ENCODE measurements at regions not wholly inside any gene's neighbourhood (a gene's known extent, or its start where the extent isn't known, plus 50 kb on each side); places are given as distances from the start of the nearest gene placed in this dataset.

DNA sequence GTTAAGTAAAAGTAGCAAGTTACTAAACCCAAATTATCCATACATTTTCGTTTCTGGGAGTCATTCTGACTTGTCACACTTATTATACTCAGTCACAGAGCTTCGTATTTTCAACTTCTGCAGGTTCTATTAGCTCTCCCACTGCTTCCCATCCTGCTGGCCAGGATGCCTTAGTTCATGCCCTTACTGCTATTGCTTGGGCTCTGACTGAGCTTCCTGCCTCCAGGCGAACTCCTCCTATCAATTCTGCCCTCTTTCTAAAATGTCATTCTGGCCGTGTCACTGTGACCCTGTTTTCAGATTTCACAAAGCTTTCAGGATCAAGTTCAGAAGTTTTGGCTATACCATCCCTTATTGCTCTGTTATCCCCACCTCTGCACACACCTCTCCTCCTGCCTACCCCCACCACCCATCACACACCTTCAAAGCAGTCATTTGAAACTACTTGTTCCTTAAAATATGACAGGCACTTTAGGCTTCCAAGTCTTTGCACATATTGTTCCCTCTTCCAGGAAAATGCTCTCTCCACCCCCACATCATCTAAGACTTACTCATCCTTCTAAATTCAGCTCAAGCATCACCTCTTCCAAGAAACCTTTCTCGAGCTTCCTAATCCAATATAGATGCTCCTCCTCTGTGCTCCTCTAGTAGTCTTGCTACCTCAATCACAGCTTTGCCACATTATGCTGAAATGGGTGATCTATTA lies 278.0 kb downstream of the BRINP2 start:
- Histone ChIP-seq H3K9ac (ENCODE audit: low read depth, low read length) (no peak overlapping the region), H3K27me3 (ENCODE audit: control insufficient read depth, insufficient read depth, low read length) (peaks cover 4% of the 10 kb centered on the region), H3K36me3 (ENCODE audit: insufficient read depth, low read length) (no peaks in the 10 kb centered on the region), H3K4me2 (ENCODE audit: low read length) (no peak overlapping the region), H3K9me3 (replicated peaks; ENCODE audit: low read length) (no peaks in the 10 kb centered on the region), H3K4me1 (ENCODE audit: control insufficient read depth, insufficient read depth, low read length) (no peaks in the 10 kb centered on the region), H3K4me3 (ENCODE audit: low read length) (no peak overlapping the region)

DNA sequence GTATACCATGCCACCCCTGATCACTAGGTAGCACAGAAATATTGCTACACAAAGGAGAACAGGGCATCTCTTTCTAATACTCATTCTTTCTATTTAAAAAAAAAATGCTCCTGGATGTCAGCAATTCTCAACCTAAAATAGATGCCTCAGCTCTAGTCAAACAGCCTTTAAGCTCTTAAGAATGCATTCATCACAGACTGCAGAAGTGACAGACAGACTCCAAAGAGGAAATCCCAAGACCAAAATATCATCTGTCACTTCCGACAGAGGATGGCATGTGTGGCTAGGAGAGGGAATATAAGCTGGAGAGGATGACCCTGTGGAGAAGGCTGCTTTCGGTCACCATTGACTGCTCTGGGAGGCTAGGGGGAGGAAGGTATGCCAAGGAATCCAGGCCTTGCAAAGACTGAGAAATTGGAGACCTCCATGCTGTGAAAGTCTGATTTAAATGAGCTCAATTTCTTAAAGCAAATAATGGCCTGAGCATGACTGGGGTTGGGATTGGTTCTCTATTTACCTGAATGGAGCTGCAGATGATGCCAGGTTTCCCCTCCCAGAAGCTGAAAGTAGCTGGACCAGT lies 277.4 kb downstream of the BRINP2 start:
- H3K9me3 ChIP-seq (replicated peaks; ENCODE audit: low read length): no peaks in the 10 kb centered on the region
- H3K36me3 ChIP-seq (ENCODE audit: insufficient read depth, low read length): no peaks in the 10 kb centered on the region
- peaks cover 4% of the 10 kb centered on the region for H3K27me3 ChIP-seq (ENCODE audit: control insufficient read depth, insufficient read depth, low read length)
- no peak overlapping the region for H3K9ac ChIP-seq (ENCODE audit: low read depth, low read length)
- no peak overlapping the region for H3K4me3 ChIP-seq (ENCODE audit: low read length)
- H3K4me2 ChIP-seq (ENCODE audit: low read length): no peak overlapping the region
- H3K4me1 ChIP-seq (ENCODE audit: control insufficient read depth, insufficient read depth, low read length): no peaks in the 10 kb centered on the region

DNA sequence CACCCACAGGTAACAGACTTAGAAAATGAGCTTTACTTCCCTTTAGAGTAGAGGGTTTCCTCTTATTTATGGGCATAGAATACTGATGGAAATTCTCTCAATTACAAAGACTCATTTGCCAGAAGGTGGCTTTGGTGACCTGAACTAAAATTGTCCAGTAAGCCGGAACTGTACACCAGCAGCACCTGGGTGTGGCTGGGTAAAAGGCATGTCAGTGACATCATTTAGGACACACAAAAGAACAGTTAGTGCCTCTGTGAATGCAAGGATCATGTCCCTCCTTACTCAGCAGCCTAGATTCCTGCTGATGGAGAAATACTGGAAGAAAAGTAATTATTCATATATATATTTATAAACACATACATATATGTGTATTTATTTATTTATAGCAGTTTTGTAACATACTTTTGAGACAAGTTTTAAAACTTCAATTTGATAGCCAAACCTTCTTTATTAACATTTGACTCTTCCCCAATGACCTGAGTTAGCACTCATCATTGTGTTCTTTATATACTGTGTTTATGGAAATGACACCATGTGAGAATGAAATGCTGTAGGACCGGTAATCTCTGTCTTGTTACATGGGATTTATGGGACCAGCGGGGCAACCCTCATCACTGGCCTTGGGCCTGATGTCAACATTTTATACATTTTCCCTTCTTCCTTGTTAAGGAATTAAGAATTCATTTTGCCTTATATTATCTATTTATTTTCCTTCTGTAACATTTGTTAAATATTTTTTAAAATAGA lies 274.4 kb downstream of the BRINP2 start:
- Histone ChIP-seq H3K36me3 (ENCODE audit: insufficient read depth, low read length) (no peaks in the 10 kb centered on the region), H3K27me3 (ENCODE audit: control insufficient read depth, insufficient read depth, low read length) (peaks cover 4% of the 10 kb centered on the region), H3K4me3 (ENCODE audit: low read length) (no peak overlapping the region)

DNA sequence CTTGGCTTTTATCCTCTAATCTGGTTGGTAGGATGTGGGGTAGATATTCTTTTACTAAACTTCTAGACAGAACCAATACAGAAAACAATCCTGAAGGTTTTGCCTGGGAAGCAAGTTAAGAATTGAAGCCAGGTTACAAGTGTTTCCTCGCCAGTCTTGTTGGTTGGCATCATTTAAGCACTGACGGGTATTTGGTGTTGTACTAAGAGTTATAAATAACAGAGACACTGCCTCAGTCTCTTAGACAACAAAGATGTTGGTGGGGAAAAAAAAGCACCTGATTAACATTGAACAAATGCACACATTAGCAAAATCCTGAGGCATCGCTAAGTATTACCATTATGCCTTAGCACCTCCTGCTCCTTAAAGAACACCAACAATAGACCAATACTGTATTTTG lies 272.2 kb downstream of the BRINP2 start:
- no peak overlapping the region for H3K9ac ChIP-seq (ENCODE audit: low read depth, low read length)
- no peaks in the 10 kb centered on the region for H3K9me3 ChIP-seq (replicated peaks; ENCODE audit: low read length)
- H3K36me3 ChIP-seq (ENCODE audit: insufficient read depth, low read length): no peaks in the 10 kb centered on the region
- H3K27me3 ChIP-seq (ENCODE audit: control insufficient read depth, insufficient read depth, low read length): peaks cover 4% of the 10 kb centered on the region
- no peaks in the 10 kb centered on the region for H3K4me1 ChIP-seq (ENCODE audit: control insufficient read depth, insufficient read depth, low read length)
- H3K4me2 ChIP-seq (ENCODE audit: low read length): no peak overlapping the region
- H3K4me3 ChIP-seq (ENCODE audit: low read length): no peak overlapping the region

More for the DNA sequence above, 274.4 kb downstream of the BRINP2 start:
- Histone ChIP-seq H3K9ac (ENCODE audit: low read depth, low read length) (no peak overlapping the region), H3K4me2 (ENCODE audit: low read length) (no peak overlapping the region), H3K4me1 (ENCODE audit: control insufficient read depth, insufficient read depth, low read length) (no peaks in the 10 kb centered on the region), H3K9me3 (replicated peaks; ENCODE audit: low read length) (no peaks in the 10 kb centered on the region)

DNA sequence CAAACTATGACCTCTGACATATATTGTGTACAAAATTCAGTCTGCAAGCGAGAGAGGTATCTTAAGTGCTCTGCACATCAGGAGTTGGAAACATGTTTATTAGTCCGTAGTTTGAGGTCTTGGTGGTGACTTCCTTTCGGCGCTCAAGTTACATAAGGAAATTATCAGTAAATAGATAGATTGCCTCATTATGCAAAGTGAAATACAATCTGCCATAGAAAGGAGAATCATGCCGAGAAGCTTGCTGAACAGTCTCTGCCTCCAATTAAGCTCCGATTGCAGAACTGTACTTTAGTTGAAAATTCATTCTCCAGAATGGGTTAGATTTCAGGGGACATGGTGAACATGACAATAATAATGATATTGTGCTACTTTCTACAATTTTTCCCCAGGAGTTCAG lies 271.8 kb downstream of the BRINP2 start:
- no peak overlapping the region for H3K4me3 ChIP-seq (ENCODE audit: low read length)
- H3K9me3 ChIP-seq (replicated peaks; ENCODE audit: low read length): no peaks in the 10 kb centered on the region
- no peaks in the 10 kb centered on the region for H3K36me3 ChIP-seq (ENCODE audit: insufficient read depth, low read length)
- peaks cover 4% of the 10 kb centered on the region for H3K27me3 ChIP-seq (ENCODE audit: control insufficient read depth, insufficient read depth, low read length)
- no peak overlapping the region for H3K4me2 ChIP-seq (ENCODE audit: low read length)
- H3K4me1 ChIP-seq (ENCODE audit: control insufficient read depth, insufficient read depth, low read length): no peaks in the 10 kb centered on the region
- no peak overlapping the region for H3K9ac ChIP-seq (ENCODE audit: low read depth, low read length)

DNA sequence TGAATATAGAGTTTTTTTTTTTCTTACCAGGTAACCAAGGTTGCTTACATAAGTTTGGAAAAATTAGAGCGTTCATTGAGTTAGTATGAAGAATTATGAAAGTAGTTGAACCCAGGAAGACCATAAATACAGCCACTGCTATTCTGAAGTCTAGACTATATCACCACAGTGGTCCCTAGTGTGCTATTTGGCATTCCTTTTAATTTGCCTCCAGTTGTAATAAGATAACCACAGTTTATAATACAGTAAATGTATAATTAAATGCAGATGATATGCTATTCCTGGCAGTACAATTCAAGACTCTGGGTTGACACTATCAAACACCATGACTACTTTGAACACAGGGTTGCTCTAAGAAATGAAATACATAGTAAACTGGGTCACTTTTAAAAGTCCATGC lies 270.5 kb downstream of the BRINP2 start:
- no peak overlapping the region for H3K4me2 ChIP-seq (ENCODE audit: low read length)

DNA sequence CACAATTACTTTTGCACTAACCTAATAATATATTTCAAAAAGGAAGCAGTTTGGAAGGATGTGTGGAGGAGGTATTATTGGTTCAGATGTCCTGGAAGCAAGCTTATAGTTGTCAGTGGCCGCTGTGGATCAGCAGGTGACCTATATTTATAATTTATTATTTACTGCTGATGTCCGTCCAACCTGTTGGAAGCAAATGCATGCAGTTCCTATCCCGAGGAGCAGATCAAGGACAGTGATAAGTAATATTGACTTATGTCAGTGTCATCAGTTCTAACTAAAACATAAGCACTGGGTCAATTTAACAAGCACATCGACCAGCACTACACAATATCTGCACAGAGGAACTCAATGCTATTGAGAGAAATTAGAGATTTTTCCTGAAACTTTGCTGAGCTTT lies 270.1 kb downstream of the BRINP2 start:
- no peaks in the 10 kb centered on the region for H3K36me3 ChIP-seq (ENCODE audit: insufficient read depth, low read length)
- no peak overlapping the region for H3K4me3 ChIP-seq (ENCODE audit: low read length)
- H3K4me1 ChIP-seq (ENCODE audit: control insufficient read depth, insufficient read depth, low read length): no peaks in the 10 kb centered on the region
- no peak overlapping the region for H3K9ac ChIP-seq (ENCODE audit: low read depth, low read length)
- no peaks in the 10 kb centered on the region for H3K9me3 ChIP-seq (replicated peaks; ENCODE audit: low read length)
- H3K27me3 ChIP-seq (ENCODE audit: control insufficient read depth, insufficient read depth, low read length): peaks cover 4% of the 10 kb centered on the region
- H3K4me2 ChIP-seq (ENCODE audit: low read length): no peak overlapping the region

More for the DNA sequence above, 270.5 kb downstream of the BRINP2 start:
- Histone ChIP-seq H3K9me3 (replicated peaks; ENCODE audit: low read length) (no peaks in the 10 kb centered on the region), H3K4me1 (ENCODE audit: control insufficient read depth, insufficient read depth, low read length) (no peaks in the 10 kb centered on the region), H3K27me3 (ENCODE audit: control insufficient read depth, insufficient read depth, low read length) (peaks cover 4% of the 10 kb centered on the region), H3K36me3 (ENCODE audit: insufficient read depth, low read length) (no peaks in the 10 kb centered on the region), H3K9ac (ENCODE audit: low read depth, low read length) (no peak overlapping the region), H3K4me3 (ENCODE audit: low read length) (no peak overlapping the region)

DNA sequence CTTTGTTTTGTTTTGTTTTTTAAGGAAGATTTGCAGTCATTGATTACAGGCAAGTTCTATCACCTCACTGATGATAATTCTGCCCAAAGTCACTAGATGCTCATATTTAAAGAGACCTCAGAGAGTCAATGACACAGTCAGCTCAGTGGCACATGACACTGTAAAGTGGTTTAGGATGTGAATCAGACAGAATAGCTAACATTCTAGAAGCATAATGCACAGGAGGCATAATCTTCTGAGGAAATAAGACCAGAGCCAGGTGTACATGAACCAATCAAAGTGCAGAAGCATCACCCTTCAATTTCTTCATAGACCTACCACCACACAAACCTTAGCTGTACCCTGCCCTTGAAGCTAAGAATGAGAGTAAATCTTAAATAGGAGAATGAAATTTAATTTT lies 268.5 kb downstream of the BRINP2 start:
- Histone ChIP-seq H3K4me3 (ENCODE audit: low read length) (no peak overlapping the region), H3K4me2 (ENCODE audit: low read length) (no peak overlapping the region), H3K9me3 (replicated peaks; ENCODE audit: low read length) (no peaks in the 10 kb centered on the region), H3K36me3 (ENCODE audit: insufficient read depth, low read length) (no peaks in the 10 kb centered on the region), H3K27me3 (ENCODE audit: control insufficient read depth, insufficient read depth, low read length) (peaks cover 2% of the 10 kb centered on the region), H3K9ac (ENCODE audit: low read depth, low read length) (no peak overlapping the region), H3K4me1 (ENCODE audit: control insufficient read depth, insufficient read depth, low read length) (no peaks in the 10 kb centered on the region)

DNA sequence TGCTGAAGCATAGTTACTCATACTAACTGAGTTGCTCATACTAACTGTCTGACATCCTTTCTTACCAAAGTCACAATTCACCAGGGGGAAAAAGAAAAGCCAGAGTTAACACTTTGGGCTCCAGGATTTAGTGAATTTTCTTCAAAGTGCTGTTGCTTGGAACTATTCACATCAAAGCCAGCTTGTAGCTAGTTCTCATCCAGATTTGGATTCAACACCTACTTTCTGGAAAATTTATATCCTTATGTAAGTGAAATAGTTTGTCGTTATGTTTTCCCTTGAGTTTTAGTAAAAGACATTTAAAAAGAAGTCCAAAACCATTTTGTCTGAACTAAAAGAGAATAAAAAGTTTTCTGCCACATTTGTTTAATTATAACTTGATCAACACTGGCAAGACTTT lies 264.6 kb downstream of the BRINP2 start:
- H3K9ac ChIP-seq (ENCODE audit: low read depth, low read length): no peak overlapping the region
- H3K4me2 ChIP-seq (ENCODE audit: low read length): no peak overlapping the region
- no peak overlapping the region for H3K4me3 ChIP-seq (ENCODE audit: low read length)
- H3K36me3 ChIP-seq (ENCODE audit: insufficient read depth, low read length): no peaks in the 10 kb centered on the region
- no peaks in the 10 kb centered on the region for H3K9me3 ChIP-seq (replicated peaks; ENCODE audit: low read length)
- H3K27me3 ChIP-seq (ENCODE audit: control insufficient read depth, insufficient read depth, low read length): peaks cover 2% of the 10 kb centered on the region
- no peaks in the 10 kb centered on the region for H3K4me1 ChIP-seq (ENCODE audit: control insufficient read depth, insufficient read depth, low read length)

DNA sequence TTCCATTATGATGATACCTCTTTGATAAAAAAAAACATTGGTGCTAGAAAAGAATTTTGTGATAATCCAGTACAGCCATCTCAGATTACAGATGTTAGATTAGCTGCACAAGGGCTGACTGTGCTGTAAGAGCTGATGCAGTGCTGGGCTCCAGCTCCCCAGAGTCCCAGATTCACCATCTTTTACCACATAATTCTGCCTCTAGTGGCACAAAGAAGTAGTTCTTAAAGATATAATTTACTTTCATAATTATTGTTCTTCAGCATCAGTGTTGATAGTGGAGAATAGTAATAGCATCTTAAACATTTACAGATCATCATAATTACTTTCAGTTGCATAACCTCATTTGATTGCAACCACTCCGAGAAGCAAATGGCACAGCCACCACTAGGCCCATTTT lies 262.1 kb downstream of the BRINP2 start:
- Histone ChIP-seq H3K4me1 (ENCODE audit: control insufficient read depth, insufficient read depth, low read length) (no peaks in the 10 kb centered on the region), H3K36me3 (ENCODE audit: insufficient read depth, low read length) (no peaks in the 10 kb centered on the region), H3K9me3 (replicated peaks; ENCODE audit: low read length) (no peaks in the 10 kb centered on the region), H3K4me2 (ENCODE audit: low read length) (no peak overlapping the region), H3K27me3 (ENCODE audit: control insufficient read depth, insufficient read depth, low read length) (peaks cover 2% of the 10 kb centered on the region), H3K4me3 (ENCODE audit: low read length) (no peak overlapping the region), H3K9ac (ENCODE audit: low read depth, low read length) (no peak overlapping the region)

DNA sequence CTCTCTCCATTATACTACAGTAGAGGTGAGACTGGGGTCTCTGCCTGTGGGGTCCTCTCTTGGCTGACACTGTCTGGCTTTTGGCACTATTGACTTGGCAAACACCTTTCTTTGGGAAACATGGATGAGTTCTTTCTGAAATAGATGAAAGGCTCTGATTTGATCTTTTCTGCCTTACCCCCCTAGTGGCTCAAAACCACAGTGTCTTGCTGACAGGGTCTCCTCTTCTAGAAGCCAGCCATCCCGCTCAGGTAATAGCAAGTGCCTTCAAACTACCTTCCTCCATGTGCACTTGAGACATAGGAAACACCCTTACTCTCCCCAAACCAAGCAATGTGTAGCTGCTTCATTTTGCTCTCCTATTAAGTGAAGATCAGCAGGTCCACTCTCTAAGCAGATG lies 260.4 kb downstream of the BRINP2 start:
- no peak overlapping the region for H3K4me2 ChIP-seq (ENCODE audit: low read length)
- H3K27me3 ChIP-seq (ENCODE audit: control insufficient read depth, insufficient read depth, low read length): peaks cover 2% of the 10 kb centered on the region
- no peaks in the 10 kb centered on the region for H3K9me3 ChIP-seq (replicated peaks; ENCODE audit: low read length)
- no peak overlapping the region for H3K9ac ChIP-seq (ENCODE audit: low read depth, low read length)
- no peaks in the 10 kb centered on the region for H3K36me3 ChIP-seq (ENCODE audit: insufficient read depth, low read length)
- H3K4me1 ChIP-seq (ENCODE audit: control insufficient read depth, insufficient read depth, low read length): peaks cover 3% of the 10 kb centered on the region
- H3K4me3 ChIP-seq (ENCODE audit: low read length): no peak overlapping the region

Measured in skeletal muscle satellite cell (primary cell).